ENCODE measurements at regions not wholly inside any gene's neighbourhood (a gene's known extent, or its start where the extent isn't known, plus 50 kb on each side); places are given as distances from the start of the nearest gene placed in this dataset.

GRCh38 chr2:180322781-180323180 lies 315.7 kb upstream of the CWC22 start:
- TF ChIP-seq, protein P1, sequence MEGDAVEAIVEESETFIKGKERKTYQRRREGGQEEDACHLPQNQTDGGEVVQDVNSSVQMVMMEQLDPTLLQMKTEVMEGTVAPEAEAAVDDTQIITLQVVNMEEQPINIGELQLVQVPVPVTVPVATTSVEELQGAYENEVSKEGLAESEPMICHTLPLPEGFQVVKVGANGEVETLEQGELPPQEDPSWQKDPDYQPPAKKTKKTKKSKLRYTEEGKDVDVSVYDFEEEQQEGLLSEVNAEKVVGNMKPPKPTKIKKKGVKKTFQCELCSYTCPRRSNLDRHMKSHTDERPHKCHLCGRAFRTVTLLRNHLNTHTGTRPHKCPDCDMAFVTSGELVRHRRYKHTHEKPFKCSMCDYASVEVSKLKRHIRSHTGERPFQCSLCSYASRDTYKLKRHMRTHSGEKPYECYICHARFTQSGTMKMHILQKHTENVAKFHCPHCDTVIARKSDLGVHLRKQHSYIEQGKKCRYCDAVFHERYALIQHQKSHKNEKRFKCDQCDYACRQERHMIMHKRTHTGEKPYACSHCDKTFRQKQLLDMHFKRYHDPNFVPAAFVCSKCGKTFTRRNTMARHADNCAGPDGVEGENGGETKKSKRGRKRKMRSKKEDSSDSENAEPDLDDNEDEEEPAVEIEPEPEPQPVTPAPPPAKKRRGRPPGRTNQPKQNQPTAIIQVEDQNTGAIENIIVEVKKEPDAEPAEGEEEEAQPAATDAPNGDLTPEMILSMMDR (IDR thresholded peaks at IDR 0.05), result no peak
- TF ChIP-seq POLR2A (IDR thresholded peaks at IDR 0.05), result no peak
- TF ChIP-seq EP300 (IDR thresholded peaks at IDR 0.05), result no peak
- TF ChIP-seq POLR2AphosphoS5 (IDR thresholded peaks at IDR 0.05), result no peak

Data from sigmoid colon (tissue), 4 donors.